ENCODE measurements at regions not wholly inside any gene's neighbourhood (a gene's known extent, or its start where the extent isn't known, plus 50 kb on each side); places are given as distances from the start of the nearest gene placed in this dataset.
"Not testable (repeated sequence)": the region's sequence is repeated elsewhere in the genome, so short reads cannot be mapped to it uniquely, and the experiment has no call there.

GRCh38 chr14:105937253-105938054 is 411.1 kb downstream of the TMEM121 start:
- H3K27me3 ChIP-seq = 0 out of 2 replicates have a peak, but pooled peaks cover under 1% of the 10 kb centered on the region
- H3K9me3 ChIP-seq = no peaks in the 10 kb centered on the region
- DNase-seq = no peak
- H3K36me3 ChIP-seq = no peaks in the 10 kb centered on the region
- H3K4me3 ChIP-seq = no peak overlapping the region

- H3K27me3 ChIP-seq = no peaks in the 10 kb centered on the region
- no peak overlapping the region for H3K4me3 ChIP-seq
- DNase-seq = no peak
- H3K36me3 ChIP-seq = no peaks in the 10 kb centered on the region
- no peaks in the 10 kb centered on the region for H3K9me3 ChIP-seq
These were observed 411.9 kb downstream of the TMEM121 start for GRCh38 chr14:105938055-105938863.

GRCh38 chr14:105938959-105939358 is 412.6 kb downstream of the TMEM121 start:
- no peaks in the 10 kb centered on the region for H3K36me3 ChIP-seq
- no peaks in the 10 kb centered on the region for H3K27me3 ChIP-seq
- no peaks in the 10 kb centered on the region for H3K9me3 ChIP-seq
- DNase-seq = no peak
- no peak overlapping the region for H3K4me3 ChIP-seq

GRCh38 chr14:105939810-105940508 is 413.6 kb downstream of the TMEM121 start:
- H3K36me3 ChIP-seq = no peaks in the 10 kb centered on the region
- no peaks in the 10 kb centered on the region for H3K9me3 ChIP-seq
- no peak overlapping the region for H3K4me3 ChIP-seq
- no peaks in the 10 kb centered on the region for H3K27me3 ChIP-seq
- DNase-seq = no peak

- H3K4me3 ChIP-seq = no peak overlapping the region
- DNase-seq = no peak
- H3K36me3 ChIP-seq = no peaks in the 10 kb centered on the region
- H3K9me3 ChIP-seq = no peaks in the 10 kb centered on the region
- no peaks in the 10 kb centered on the region for H3K27me3 ChIP-seq
These were observed 414.3 kb downstream of the TMEM121 start for GRCh38 chr14:105940534-105941225.

GRCh38 chr14:105941226-105942166 is 415.1 kb downstream of the TMEM121 start:
- Histone ChIP-seq H3K36me3 (no peaks in the 10 kb centered on the region), H3K9me3 (no peaks in the 10 kb centered on the region), H3K27me3 (no peaks in the 10 kb centered on the region), H3K4me3 (no peak overlapping the region)
- DNase-seq = no peak

GRCh38 chr14:105942725-105943124 is 416.3 kb downstream of the TMEM121 start:
- not testable (repeated sequence) for H3K9me3 ChIP-seq

GRCh38 chr14:105943973-105944602 is 417.7 kb downstream of the TMEM121 start:
- Histone ChIP-seq H3K4me3 (no peak overlapping the region), H3K27me3 (no peaks in the 10 kb centered on the region), H3K9me3 (no peaks in the 10 kb centered on the region), H3K36me3 (no peaks in the 10 kb centered on the region)
- DNase-seq = no peak

More at GRCh38 chr14:105942725-105943124, 416.3 kb downstream of the TMEM121 start:
- not testable (repeated sequence) for H3K27me3 ChIP-seq, DNase-seq, H3K4me3 ChIP-seq, H3K36me3 ChIP-seq

- DNase-seq = peak; percentile 59
- H3K4me3 ChIP-seq = no peak overlapping the region
- H3K36me3 ChIP-seq = no peaks in the 10 kb centered on the region
- H3K9me3 ChIP-seq = no peaks in the 10 kb centered on the region
- no peaks in the 10 kb centered on the region for H3K27me3 ChIP-seq
These were observed 418.5 kb downstream of the TMEM121 start for GRCh38 chr14:105944632-105945610.

- Histone ChIP-seq H3K36me3 (no peaks in the 10 kb centered on the region), H3K27me3 (no peaks in the 10 kb centered on the region), H3K4me3 (no peak overlapping the region), H3K9me3 (no peaks in the 10 kb centered on the region)
- no peak for DNase-seq
These were observed 419.5 kb downstream of the TMEM121 start for GRCh38 chr14:105945896-105946295.

GRCh38 chr14:105947599-105947998 is 421.2 kb downstream of the TMEM121 start:
- Histone ChIP-seq H3K36me3 (no peaks in the 10 kb centered on the region), H3K9me3 (no peaks in the 10 kb centered on the region), H3K27me3 (no peaks in the 10 kb centered on the region), H3K4me3 (no peak overlapping the region)
- no peak for DNase-seq

- H3K4me3 ChIP-seq, H3K9me3 ChIP-seq, H3K36me3 ChIP-seq, DNase-seq, H3K27me3 ChIP-seq: not testable (repeated sequence)
These were observed 422.6 kb downstream of the TMEM121 start for GRCh38 chr14:105948955-105949354.

- H3K36me3 ChIP-seq, H3K4me3 ChIP-seq, H3K27me3 ChIP-seq, DNase-seq, H3K9me3 ChIP-seq: not testable (repeated sequence)
These were observed 424.0 kb downstream of the TMEM121 start for GRCh38 chr14:105950364-105950892.

- Histone ChIP-seq H3K4me3 (no peak overlapping the region), H3K36me3 (no peaks in the 10 kb centered on the region)
- DNase-seq = no peak
These were observed 425.0 kb downstream of the TMEM121 start for GRCh38 chr14:105951399-105951798.

More at GRCh38 chr14:105951399-105951798, 425.0 kb downstream of the TMEM121 start:
- Histone ChIP-seq H3K27me3 (no peaks in the 10 kb centered on the region), H3K9me3 (no peaks in the 10 kb centered on the region)
